ENCODE measurements at regions not wholly inside any gene's neighbourhood (a gene's known extent, or its start where the extent isn't known, plus 50 kb on each side); places are given as distances from the start of the nearest gene placed in this dataset.
A peak's percentile ranks its signal among the peaks of the same experiment; 100 is the strongest.
"Not testable (repeated sequence)": the region's sequence is repeated elsewhere in the genome, so short reads cannot be mapped to it uniquely, and the experiment has no call there.

GRCh38 chr4:49139513-49139912 lies 153.4 kb downstream of the CWH43 start:
- H3K9me3 ChIP-seq (ENCODE audit: control insufficient read depth in 2 of 3, low read length in 3 of 3); H3K27ac ChIP-seq (ENCODE audit: low read depth, low read length); H3K27me3 ChIP-seq (ENCODE audit: control insufficient read depth in 2 of 2, insufficient read depth in 2 of 2, low read length in 2 of 2); DNase-seq; H3K36me3 ChIP-seq (ENCODE audit: control insufficient read depth in 2 of 3, insufficient read depth in 3 of 3, low read length in 3 of 3); CTCF ChIA-PET; H3K4me1 ChIP-seq (ENCODE audit: control insufficient read depth in 2 of 2, insufficient read depth in 2 of 2, low read length in 2 of 2); intact Hi-C loops (cut with micrococcal nuclease); H3K27ac Mint-ChIP-seq; H3K27me3 Mint-ChIP-seq; H3K4me3 Mint-ChIP-seq; H3K4me3 ChIP-seq (ENCODE audit: low read length); POLR2A ChIA-PET: not testable (repeated sequence)
- peaks cover 13 to 41% (median 24%) of the 10 kb centered on the region in 5 donors for H3K36me3 Mint-ChIP-seq
- peaks cover 0 to 11% (median 0%) of the 10 kb centered on the region in 7 donors for H3K4me1 Mint-ChIP-seq
- peak; percentile 65 for ATAC-seq
- peaks cover 6 to 46% (median 40%) of the 10 kb centered on the region in 11 donors for H3K9me3 Mint-ChIP-seq

DNA sequence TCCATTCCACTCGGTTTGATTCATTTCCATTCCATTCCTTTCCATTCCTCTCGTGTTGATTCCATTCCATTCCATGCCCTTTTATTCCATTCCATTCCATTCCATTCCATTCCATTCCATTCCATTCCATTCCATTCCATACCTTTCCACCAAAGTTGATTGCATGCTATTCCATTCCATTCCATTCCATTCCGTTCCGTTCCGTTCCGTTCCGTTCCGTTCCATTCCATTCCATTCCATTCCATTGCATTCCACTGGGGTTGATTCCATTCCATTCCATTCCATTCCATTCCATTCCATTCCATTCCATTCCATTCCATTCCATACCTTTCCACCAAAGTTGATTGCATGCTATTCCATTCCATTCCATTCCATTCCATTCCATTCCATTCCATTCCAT lies 154.3 kb downstream of the CWH43 start:
- intact Hi-C loops (cut with micrococcal nuclease); H3K27me3 ChIP-seq (ENCODE audit: control insufficient read depth in 2 of 2, insufficient read depth in 2 of 2, low read length in 2 of 2); H3K27ac Mint-ChIP-seq; H3K4me3 Mint-ChIP-seq; DNase-seq; POLR2A ChIA-PET; H3K4me1 ChIP-seq (ENCODE audit: control insufficient read depth in 2 of 2, insufficient read depth in 2 of 2, low read length in 2 of 2); H3K27me3 Mint-ChIP-seq; H3K9me3 ChIP-seq (ENCODE audit: control insufficient read depth in 2 of 3, low read length in 3 of 3); H3K4me3 ChIP-seq (ENCODE audit: low read length); CTCF ChIA-PET; H3K36me3 ChIP-seq (ENCODE audit: control insufficient read depth in 2 of 3, insufficient read depth in 3 of 3, low read length in 3 of 3); H3K27ac ChIP-seq (ENCODE audit: low read depth, low read length): not testable (repeated sequence)
- Mint-ChIP-seq H3K4me1 (peaks cover 0 to 11% (median 0%) of the 10 kb centered on the region in 7 donors), H3K36me3 (peaks cover 13 to 42% (median 29%) of the 10 kb centered on the region in 5 donors), H3K9me3 (peaks cover 9 to 54% (median 44%) of the 10 kb centered on the region in 11 donors)
- ATAC-seq = peak; percentile 17

- H3K4me1 ChIP-seq (ENCODE audit: control insufficient read depth in 2 of 2, insufficient read depth in 2 of 2, low read length in 2 of 2); H3K36me3 ChIP-seq (ENCODE audit: control insufficient read depth in 2 of 3, insufficient read depth in 3 of 3, low read length in 3 of 3); intact Hi-C loops (cut with micrococcal nuclease); H3K4me3 Mint-ChIP-seq; H3K27ac Mint-ChIP-seq; H3K27ac ChIP-seq (ENCODE audit: low read depth, low read length); H3K27me3 ChIP-seq (ENCODE audit: control insufficient read depth in 2 of 2, insufficient read depth in 2 of 2, low read length in 2 of 2); H3K27me3 Mint-ChIP-seq; H3K4me3 ChIP-seq (ENCODE audit: low read length); POLR2A ChIA-PET; DNase-seq; CTCF ChIA-PET: not testable (repeated sequence)
- ATAC-seq = peak; percentile 49
- Mint-ChIP-seq H3K36me3 (peaks cover 13 to 47% (median 31%) of the 10 kb centered on the region in 5 donors), H3K9me3 (peaks cover 10 to 68% (median 53%) of the 10 kb centered on the region in 11 donors), H3K4me1 (peaks cover 0 to 12% (median 0%) of the 10 kb centered on the region in 7 donors)
- peaks cover 4 to 19% (median 10%) of the 10 kb centered on the region in 3 experiments for H3K9me3 ChIP-seq (ENCODE audit: control insufficient read depth in 2 of 3, low read length in 3 of 3)
Measured at GRCh38 chr4:49141955-49142354, 155.9 kb downstream of the CWH43 start.

DNA sequence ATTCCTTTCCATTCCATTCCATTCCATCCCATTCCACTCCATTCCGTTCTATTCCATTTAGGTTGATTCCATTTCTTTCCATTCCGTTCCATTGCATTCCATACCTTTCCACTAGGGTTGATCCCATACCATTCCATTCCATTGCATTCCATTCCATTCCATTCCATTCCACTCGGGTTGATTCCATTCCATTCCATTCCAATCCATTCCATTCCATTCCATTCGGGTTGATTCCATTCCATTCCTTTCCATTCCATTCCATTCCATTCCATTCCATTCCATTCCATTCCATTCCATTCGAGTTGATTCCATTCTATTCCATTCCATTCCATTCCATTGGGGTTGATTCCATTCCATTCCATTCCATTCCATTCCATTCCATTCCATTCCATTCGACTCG lies 161.1 kb downstream of the CWH43 start:
- H3K4me3 Mint-ChIP-seq; H3K36me3 ChIP-seq (ENCODE audit: control insufficient read depth in 2 of 3, insufficient read depth in 3 of 3, low read length in 3 of 3); H3K27me3 Mint-ChIP-seq; H3K4me3 ChIP-seq (ENCODE audit: low read length); H3K27ac ChIP-seq (ENCODE audit: low read depth, low read length); H3K27ac Mint-ChIP-seq; POLR2A ChIA-PET; intact Hi-C loops (cut with micrococcal nuclease); H3K27me3 ChIP-seq (ENCODE audit: control insufficient read depth in 2 of 2, insufficient read depth in 2 of 2, low read length in 2 of 2); CTCF ChIA-PET; DNase-seq; H3K4me1 ChIP-seq (ENCODE audit: control insufficient read depth in 2 of 2, insufficient read depth in 2 of 2, low read length in 2 of 2): not testable (repeated sequence)
- peak; percentile 56 for ATAC-seq
- H3K4me1 Mint-ChIP-seq = peaks cover 0 to 28% (median 0%) of the 10 kb centered on the region in 7 donors
- peaks cover 12 to 58% (median 18%) of the 10 kb centered on the region in 3 experiments for H3K9me3 ChIP-seq (ENCODE audit: control insufficient read depth in 2 of 3, low read length in 3 of 3)
- peaks cover 21 to 66% (median 56%) of the 10 kb centered on the region in 5 donors for H3K36me3 Mint-ChIP-seq
- peaks cover 30 to 96% (median 78%) of the 10 kb centered on the region in 11 donors for H3K9me3 Mint-ChIP-seq

DNA sequence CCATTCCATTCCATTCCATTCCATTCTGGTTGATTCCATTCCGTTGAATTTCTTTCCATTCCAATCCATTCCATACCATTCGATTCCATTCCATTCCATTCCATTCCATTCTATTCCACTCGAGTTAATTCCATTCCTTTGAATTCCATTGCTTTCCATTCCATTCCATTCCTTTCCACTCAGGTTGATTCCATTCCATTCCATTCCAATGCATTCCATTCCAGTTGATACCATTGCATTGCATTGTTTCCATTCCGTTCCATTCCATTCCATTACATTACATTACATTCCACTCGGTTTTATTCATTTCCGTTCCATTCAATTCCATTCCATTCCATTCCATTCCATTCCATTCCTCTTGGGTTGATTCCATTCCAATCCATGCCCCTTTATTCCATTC lies 161.5 kb downstream of the CWH43 start:
- POLR2A ChIA-PET; CTCF ChIA-PET; intact Hi-C loops (cut with micrococcal nuclease); H3K27ac ChIP-seq (ENCODE audit: low read depth, low read length); ATAC-seq; H3K4me3 ChIP-seq (ENCODE audit: low read length); H3K4me3 Mint-ChIP-seq; H3K36me3 ChIP-seq (ENCODE audit: control insufficient read depth in 2 of 3, insufficient read depth in 3 of 3, low read length in 3 of 3); H3K27me3 ChIP-seq (ENCODE audit: control insufficient read depth in 2 of 2, insufficient read depth in 2 of 2, low read length in 2 of 2); H3K4me1 ChIP-seq (ENCODE audit: control insufficient read depth in 2 of 2, insufficient read depth in 2 of 2, low read length in 2 of 2); DNase-seq; H3K27me3 Mint-ChIP-seq; H3K27ac Mint-ChIP-seq: not testable (repeated sequence)
- Mint-ChIP-seq H3K4me1 (peaks cover 0 to 28% (median 0%) of the 10 kb centered on the region in 7 donors), H3K9me3 (peaks cover 30 to 100% (median 79%) of the 10 kb centered on the region in 11 donors), H3K36me3 (peaks cover 21 to 67% (median 57%) of the 10 kb centered on the region in 5 donors)
- H3K9me3 ChIP-seq (ENCODE audit: control insufficient read depth in 2 of 3, low read length in 3 of 3) = peaks cover 12 to 63% (median 19%) of the 10 kb centered on the region in 3 experiments

DNA sequence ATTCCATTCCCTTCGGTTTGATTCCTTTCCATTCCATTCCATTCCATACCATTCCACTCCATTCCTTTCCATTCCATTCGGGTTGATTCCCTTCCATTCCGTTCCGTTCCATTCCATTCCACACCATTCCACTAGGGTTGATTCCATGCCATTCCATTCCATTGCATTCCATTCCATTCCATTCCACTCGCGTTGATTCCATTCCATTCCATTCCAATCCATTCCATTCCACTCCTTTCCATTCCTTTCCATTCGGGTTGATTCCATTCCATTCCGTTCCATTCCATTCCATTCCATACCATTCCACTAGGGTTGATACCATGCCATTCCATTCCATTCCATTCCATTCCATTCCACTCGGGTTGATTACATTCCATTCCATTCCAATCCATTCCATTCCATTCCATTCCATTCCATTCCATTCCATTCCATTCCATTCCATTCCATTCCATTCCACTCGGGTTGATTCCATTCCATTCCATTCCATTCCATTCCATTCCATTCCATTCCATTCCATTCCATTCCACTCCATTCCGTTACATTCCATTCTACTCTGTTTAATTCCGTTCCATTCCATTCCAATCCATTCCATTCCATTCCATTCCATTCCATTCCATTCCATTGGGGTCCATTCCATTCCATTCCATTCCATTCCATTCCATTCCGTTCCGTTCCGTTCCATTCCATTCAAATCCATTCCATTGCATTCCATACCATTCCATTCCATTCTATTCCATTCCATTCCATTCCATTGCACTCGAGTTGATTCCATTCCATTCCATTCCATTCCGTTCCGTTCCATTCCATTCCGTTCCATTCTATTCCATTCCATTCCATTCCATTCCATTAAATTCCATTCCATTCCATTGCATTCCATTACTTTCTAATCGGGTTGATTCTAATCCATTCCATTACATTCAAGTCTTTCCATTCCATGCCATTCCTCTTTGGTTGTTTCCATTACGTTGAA lies 163.2 kb downstream of the CWH43 start:
- ATAC-seq = peak; percentile 83
- H3K27ac ChIP-seq (ENCODE audit: low read depth, low read length); H3K27me3 ChIP-seq (ENCODE audit: control insufficient read depth in 2 of 2, insufficient read depth in 2 of 2, low read length in 2 of 2); intact Hi-C loops (cut with micrococcal nuclease); H3K4me1 ChIP-seq (ENCODE audit: control insufficient read depth in 2 of 2, insufficient read depth in 2 of 2, low read length in 2 of 2); H3K36me3 ChIP-seq (ENCODE audit: control insufficient read depth in 2 of 3, insufficient read depth in 3 of 3, low read length in 3 of 3); H3K4me3 ChIP-seq (ENCODE audit: low read length); H3K27me3 Mint-ChIP-seq; CTCF ChIA-PET; H3K27ac Mint-ChIP-seq; POLR2A ChIA-PET: not testable (repeated sequence)
- Mint-ChIP-seq H3K36me3 (peaks cover 28 to 67% (median 60%) of the 10 kb centered on the region in 5 donors), H3K4me1 (peaks cover 0 to 36% (median 0%) of the 10 kb centered on the region in 7 donors), H3K4me3 (peak overlapping the region in 2 of 10 donors; percentile 0 to 3), H3K9me3 (peaks cover 37 to 100% (median 79%) of the 10 kb centered on the region in 11 donors)
- peaks cover 12 to 79% (median 25%) of the 10 kb centered on the region in 3 experiments for H3K9me3 ChIP-seq (ENCODE audit: control insufficient read depth in 2 of 3, low read length in 3 of 3)
- DNase-seq = peak in 2 of 9 donors; percentile 7 to 14

Measured in naive thymus-derived CD4-positive, alpha-beta T cell (primary cell).